Activated CD4-positive, alpha-beta T cell treated with anti-CD3 and anti-CD28 coated beads, Interleukin-2, amount 50 U/mL, for 16 hours (primary cell): ENCODE measurements at regions not wholly inside any gene's neighbourhood (a gene's known extent, or its start where the extent isn't known, plus 50 kb on each side); places are given as distances from the start of the nearest gene placed in this dataset.
A peak's percentile ranks its signal among the peaks of the same experiment; 100 is the strongest.
"Not testable (repeated sequence)": the region's sequence is repeated elsewhere in the genome, so short reads cannot be mapped to it uniquely, and the experiment has no call there.

Experiments
- DNase-seq: peaks from one replicate; pipeline ENCODE4 v3.0.0-alpha.2; 2020

GRCh38 chr7:23887660-23888059 lies 177.6 kb downstream of the STK31 start:
- no peak for DNase-seq

DNA sequence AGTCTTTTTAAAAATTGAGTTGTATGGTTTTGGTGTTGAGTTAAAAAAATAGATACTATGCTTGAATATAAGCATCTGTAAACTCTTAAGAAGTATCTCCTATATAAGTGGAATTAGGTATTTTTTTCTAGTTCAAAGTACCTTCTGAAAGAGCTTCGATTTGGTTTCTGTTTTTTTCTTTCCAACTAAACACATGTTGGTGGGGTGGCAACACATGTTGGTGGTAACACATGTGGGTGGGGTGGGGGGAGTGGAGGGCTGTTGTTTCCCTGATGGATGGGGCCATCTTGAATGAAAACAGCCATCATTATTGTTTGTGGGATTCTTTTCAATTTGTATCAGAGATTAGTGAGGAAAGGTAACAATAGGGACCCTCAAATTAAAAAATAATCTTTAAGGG lies 178.9 kb downstream of the STK31 start:
- no peak for DNase-seq

DNA sequence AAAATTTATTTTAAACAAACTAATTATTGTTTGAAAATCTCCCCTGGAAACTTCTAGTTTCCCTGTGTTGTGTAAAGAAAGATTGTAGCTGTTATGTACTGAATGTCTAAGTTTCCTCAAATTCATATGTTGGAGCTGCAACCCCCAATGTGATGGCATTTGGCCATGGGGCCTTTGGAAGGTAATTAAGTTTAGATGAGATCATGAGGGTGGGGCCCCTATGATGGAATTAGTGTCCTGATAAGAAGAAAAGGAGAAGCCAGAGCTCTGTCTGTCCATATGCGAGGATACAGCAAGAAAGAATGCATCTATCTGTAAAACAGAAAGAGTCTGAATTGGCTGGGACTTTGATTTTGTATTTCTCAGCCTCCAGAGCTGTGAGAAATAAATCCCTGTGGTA lies 179.5 kb downstream of the STK31 start:
- DNase-seq: no peak

GRCh38 chr7:23892019-23892418 lies 182.0 kb downstream of the STK31 start:
- DNase-seq: no peak

GRCh38 chr7:23893176-23893941 lies 183.3 kb downstream of the STK31 start:
- DNase-seq: peak; percentile 16

GRCh38 chr7:23893942-23894891 lies 184.2 kb downstream of the STK31 start:
- peak; percentile 85 for DNase-seq

DNA sequence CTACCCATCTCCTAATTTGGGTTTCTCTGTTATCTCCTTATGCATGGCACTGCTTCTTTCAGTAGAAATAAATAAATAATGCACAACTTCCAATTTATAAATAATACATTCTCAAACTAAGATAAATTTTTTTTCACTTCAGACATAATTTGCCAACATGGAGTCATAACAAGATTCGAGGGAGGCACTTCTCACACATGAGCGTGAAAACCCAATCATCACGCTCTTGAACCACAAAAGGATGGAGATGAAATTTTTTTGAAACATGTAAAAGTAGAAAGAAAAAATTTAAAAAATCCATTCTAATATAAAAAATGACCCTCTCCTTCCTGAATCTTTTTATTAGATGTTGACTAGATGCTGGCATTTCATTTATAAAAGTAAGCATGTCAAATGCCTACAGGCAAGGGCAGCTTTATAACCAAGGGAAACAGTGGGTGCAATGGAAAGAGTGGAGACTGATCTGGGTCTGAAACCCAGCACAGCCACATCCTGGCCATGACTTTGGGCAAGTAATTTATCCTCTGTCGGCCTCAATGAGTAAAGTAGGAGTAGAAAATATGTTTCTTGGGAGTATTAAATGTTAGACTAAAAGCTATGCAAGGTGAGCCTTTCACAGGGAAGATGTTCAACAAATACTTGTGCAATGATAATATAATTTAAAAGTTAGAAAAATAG lies 185.0 kb downstream of the STK31 start:
- peak; percentile 60 for DNase-seq

- peak; percentile 37 for DNase-seq
These were observed 185.7 kb downstream of the STK31 start for GRCh38 chr7:23895666-23896096.

DNA sequence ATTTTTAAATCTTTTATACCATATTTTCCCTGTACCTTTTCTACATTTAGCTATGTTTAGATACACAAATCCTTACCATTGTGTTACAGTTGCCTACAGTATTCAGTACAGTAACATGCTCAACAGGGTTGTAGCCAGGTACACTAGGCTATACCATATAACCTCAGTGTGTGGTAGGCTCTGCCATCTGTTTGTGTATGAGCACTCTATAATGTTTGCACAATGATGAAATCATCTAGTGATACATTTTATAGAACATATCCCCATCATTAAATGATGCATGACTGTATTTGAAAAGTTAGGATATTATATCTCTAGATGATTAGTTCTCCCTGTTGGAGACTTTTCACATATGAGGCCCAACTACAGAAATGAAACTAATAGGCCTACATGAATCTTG lies 188.6 kb downstream of the STK31 start:
- DNase-seq: no peak

DNA sequence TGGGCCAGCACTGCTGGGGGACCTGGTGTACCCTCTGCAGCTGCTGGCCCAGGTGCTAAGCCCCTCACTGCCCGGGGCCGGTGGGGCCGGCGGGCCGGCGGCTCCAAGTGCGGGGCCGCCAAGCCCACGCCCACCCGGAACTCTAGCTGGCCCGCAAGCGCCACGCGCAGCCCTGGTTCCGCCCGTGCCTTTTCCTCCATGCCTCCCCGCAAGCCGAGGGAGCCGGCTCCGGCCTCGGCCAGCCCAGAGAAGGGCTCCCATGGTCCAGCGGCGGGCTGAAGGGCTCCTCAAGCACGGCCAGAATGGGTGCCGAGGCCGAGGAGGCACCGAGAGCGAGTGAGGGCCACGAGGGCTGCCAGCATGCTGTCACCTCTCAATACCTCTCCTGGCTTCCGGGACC lies 194.9 kb downstream of the STK31 start:
- not testable (repeated sequence) for DNase-seq

DNA sequence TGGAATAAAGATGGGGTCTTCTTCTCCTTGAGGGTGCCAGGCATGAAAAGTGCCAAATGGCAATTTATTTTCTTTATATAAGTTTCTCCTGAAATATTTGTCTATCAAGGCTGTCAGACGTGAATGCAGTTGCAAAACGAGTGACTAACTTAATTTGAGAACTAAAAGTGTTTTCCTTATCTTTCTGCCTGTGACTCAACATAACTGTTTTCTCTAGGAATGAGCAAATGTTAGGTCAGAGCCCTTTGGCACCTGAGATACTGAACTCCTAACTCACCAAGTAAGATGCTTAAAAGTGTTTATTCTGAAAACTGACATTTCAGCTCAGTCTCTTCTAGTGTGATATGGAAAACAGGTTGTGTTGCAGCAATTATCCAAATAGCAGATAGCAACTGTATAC lies 197.0 kb downstream of the STK31 start:
- DNase-seq: no peak

GRCh38 chr7:23909426-23909825 lies 199.4 kb downstream of the STK31 start:
- DNase-seq: no peak

GRCh38 chr7:23912065-23912464 lies 202.0 kb downstream of the STK31 start:
- no peak for DNase-seq

GRCh38 chr7:23913016-23913415 lies 203.0 kb downstream of the STK31 start:
- no peak for DNase-seq

- no peak for DNase-seq
These were observed 205.2 kb downstream of the STK31 start for GRCh38 chr7:23915236-23915635.

DNA sequence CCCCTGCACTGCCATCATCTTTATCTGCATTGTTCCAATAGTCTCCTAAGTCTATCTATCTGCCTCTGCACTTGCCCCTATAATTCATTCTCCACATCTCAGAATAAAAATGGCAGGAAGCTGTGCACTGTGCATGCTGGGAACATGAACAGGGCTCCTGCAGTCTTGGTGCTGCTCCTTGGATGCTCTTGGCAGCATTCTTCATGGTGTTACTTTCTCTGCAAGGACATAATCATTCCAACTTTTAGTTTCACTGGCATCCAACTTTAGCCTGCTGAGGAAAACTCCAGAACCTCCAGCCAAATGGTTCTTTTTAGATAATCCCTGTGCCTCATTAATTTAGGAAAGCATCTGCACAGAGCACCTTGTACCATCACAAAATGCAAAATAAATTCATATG lies 208.3 kb downstream of the STK31 start:
- no peak for DNase-seq

GRCh38 chr7:23918856-23919255 lies 208.8 kb downstream of the STK31 start:
- no peak for DNase-seq

- no peak for DNase-seq
These were observed 215.1 kb downstream of the STK31 start for GRCh38 chr7:23925088-23925487.

DNA sequence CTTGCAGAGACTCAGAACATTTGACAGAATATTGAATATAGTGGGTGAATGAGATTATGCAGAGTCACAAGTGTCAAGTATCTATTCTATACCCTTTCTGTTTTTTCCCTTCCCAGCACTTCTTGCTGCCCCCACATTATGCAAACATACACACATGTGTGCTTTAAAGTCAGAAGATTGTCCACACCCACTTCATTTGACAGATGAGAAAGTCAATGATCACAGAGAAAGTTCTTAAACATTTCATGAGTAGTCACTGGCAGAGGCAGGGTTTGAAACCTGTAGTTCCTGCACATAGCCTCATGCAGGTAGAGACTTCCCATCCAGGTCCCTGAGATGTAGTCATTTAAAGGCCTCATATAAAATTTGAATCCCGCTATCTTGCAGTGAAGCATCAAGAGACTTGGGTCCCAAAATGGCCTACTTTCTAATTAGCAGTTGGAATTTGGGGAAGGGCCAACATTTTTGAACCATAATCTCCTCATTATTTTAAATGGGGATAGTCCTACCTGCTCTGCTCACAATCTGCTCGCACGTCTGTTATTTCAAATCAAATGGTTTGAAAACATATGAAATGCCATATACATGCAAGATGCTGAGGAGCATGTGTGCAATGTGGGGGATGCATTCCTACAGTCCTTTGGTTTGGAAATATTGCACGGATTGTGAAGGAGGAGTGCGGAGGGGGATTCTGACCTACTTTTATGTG lies 217.8 kb downstream of the STK31 start:
- DNase-seq: no peak

- DNase-seq: no peak
These were observed 218.4 kb downstream of the STK31 start for GRCh38 chr7:23928418-23928775.

DNA sequence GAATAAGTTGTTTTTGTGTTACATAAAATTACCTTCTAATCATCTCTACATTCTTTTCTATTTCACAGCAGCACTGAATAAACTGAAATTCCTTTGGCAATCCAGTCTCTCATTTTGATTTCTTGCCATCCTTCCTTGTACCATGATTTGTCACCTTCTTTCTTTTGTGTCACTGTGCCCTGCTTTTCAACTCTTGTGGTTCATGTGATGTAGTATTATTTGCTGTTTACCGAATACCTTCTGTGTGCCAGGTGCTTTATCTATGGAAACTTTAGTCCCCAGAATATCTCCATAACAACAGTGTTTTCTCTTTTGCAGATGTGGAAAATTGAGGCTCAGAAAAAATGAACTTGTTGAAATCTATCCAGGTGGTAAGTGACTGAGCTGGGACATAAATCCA lies 220.3 kb downstream of the STK31 start:
- no peak for DNase-seq

GRCh38 chr7:23931633-23932032 lies 221.6 kb downstream of the STK31 start:
- DNase-seq: no peak

DNA sequence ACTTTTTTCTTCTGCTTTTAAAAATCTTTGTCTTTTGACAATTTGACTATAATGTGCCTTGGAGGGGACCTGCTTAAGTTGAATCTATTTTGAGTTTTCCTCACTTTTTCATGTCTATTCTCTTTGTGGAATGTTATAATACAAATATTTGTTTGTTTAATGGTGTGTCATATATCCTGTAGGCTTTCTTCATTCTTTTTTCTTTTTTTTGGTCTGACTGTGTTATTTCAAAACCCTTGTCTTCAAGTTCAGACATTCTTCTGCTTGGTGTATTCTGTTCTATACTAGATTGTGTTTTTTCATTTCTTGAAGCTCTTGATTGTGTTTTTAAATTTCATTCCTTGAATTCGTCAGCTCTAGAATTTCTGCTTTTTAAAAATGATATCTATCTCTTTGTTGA lies 228.2 kb downstream of the STK31 start:
- no peak for DNase-seq
